HepG2 (cell line): ENCODE measurements at regions not wholly inside any gene's neighbourhood (a gene's known extent, or its start where the extent isn't known, plus 50 kb on each side); places are given as distances from the start of the nearest gene placed in this dataset.

Source experiments
- BHLHE40 ChIP-seq: IDR thresholded peaks from 2 replicates; pipeline ENCODE4 v1.6.1; 2011; ENCODE audit warnings: low read length, improper control_type of control experiment
- JUND ChIP-seq: sonication (generic); formaldehyde crosslinking; IDR thresholded peaks from 2 replicates; pipeline ENCODE4 v1.8.0; 2022; ENCODE audit warnings: mild to moderate bottlenecking, missing genetic modification reagents
- POGZ ChIP-seq: sonication (generic); formaldehyde crosslinking; IDR thresholded peaks from 2 replicates; pipeline ENCODE4 v1.4.0; 2020; ENCODE audit warnings: mild to moderate bottlenecking, missing genetic modification reagents
- POLR2A ChIP-seq, 2 experiments: IDR thresholded peaks; 2 replicates each; pipeline ENCODE4 v1.6.1; 2011; ENCODE audit warnings: low read depth in 2 of 2, low read length in 2 of 2, mild to moderate bottlenecking in 1 of 2, moderate library complexity in 1 of 2; ENCODE audit not compliant: insufficient read depth in 1 of 2
- SOX5 ChIP-seq: IDR thresholded peaks from 2 replicates; pipeline ENCODE4 v1.6.1; 2016; ENCODE audit warnings: borderline replicate concordance
- ZBTB26 ChIP-seq: IDR thresholded peaks from 2 replicates; pipeline ENCODE4 v1.6.1; 2016; ENCODE audit warnings: missing compliant biosample characterization, missing genetic modification reagents, borderline replicate concordance
- ZNF207 ChIP-seq: fragments of 450-650 bp; IDR thresholded peaks from 2 replicates; pipeline ENCODE4 v1.6.1; 2016; ENCODE audit warnings: antibody characterized with exemption, borderline replicate concordance

DNA sequence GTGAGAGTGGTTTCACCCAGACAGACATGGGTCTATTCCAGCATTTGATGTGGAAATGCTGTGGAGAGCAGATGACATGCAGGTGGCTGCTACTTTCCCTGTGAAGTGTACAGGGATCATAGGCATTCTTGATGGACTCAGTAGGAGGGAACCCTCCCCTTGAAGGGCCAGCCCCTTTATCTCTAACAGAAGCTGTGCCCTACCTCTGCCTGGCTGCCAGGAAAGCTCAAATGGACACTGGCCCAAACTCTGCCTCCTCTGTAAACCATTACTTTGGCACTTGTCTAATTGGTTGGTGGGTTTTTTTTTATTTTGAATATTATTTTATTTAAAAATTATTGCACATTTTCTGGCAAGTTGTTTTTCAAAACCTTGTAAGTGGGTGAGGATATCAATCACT is 106.7 kb upstream of the GGTLC1 start:
- no peak for TF ChIP-seq ZNF207
- no peak for TF ChIP-seq ZBTB26 (CRISPR knock-in tag)
- TF ChIP-seq BHLHE40, result no peak
- TF ChIP-seq SOX5 (CRISPR knock-in tag), result no peak
- no peak for TF ChIP-seq POGZ (CRISPR knock-in tag)
- TF ChIP-seq POLR2A (IDR thresholded peaks at IDR 0.05; ENCODE audit: insufficient read depth in 1 of 2, low read depth in 2 of 2, low read length in 2 of 2), result no peak
- no peak for TF ChIP-seq JUND (CRISPR knock-in tag)
